ENCODE measurements at regions not wholly inside any gene's neighbourhood (a gene's known extent, or its start where the extent isn't known, plus 50 kb on each side); places are given as distances from the start of the nearest gene placed in this dataset.

GRCh38 chr7:41134300-41135255 lies 568.3 kb downstream of the INHBA start:
- TF ChIP-seq POLR2A (IDR thresholded peaks at IDR 0.05) = no peak
- TF ChIP-seq CTCF (IDR thresholded peaks at IDR 0.05) = no peak
- TF ChIP-seq POLR2AphosphoS5 (IDR thresholded peaks at IDR 0.05) = no peak

Data from suprapubic skin (tissue), 4 donors.